ENCODE measurements at regions not wholly inside any gene's neighbourhood (a gene's known extent, or its start where the extent isn't known, plus 50 kb on each side); places are given as distances from the start of the nearest gene placed in this dataset.
"Not testable (repeated sequence)": the region's sequence is repeated elsewhere in the genome, so short reads cannot be mapped to it uniquely, and the experiment has no call there.

DNA sequence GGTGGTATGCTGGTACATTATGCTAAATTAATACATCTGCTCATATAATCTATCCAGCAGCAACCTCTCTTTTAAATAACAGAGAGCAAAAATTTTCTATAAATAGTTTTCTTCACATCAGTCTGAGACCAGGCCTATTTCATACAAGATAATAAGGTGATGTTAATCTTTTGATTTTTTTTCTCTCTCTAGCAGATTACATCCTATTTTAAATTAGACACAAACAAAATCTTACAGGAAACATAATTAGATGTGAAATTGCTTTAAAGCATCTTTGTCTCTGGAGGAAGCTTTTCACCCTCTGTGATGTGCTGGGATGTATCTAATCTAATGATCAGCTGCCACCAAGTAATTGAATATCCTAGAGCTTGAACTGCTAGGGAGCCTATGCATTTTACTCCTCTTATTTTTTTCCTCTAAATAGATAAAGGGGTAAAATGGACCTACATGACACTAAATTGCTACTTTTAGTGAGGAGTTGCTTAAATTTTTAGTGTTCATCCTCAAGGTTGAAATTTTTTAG, 165.5 kb downstream of the MANEA start:
- H3K27me3 ChIP-seq (ENCODE audit: control insufficient read depth, insufficient read depth, low read length), result no peaks in the 10 kb centered on the region
- DNase-seq (ENCODE audit: low read depth), result no peak
- H3K4me3 ChIP-seq (ENCODE audit: low read depth, low read length), result no peak overlapping the region
- no peaks in the 10 kb centered on the region for H3K36me3 ChIP-seq (ENCODE audit: control insufficient read depth, insufficient read depth, low read length)
- TF ChIP-seq, protein P1, sequence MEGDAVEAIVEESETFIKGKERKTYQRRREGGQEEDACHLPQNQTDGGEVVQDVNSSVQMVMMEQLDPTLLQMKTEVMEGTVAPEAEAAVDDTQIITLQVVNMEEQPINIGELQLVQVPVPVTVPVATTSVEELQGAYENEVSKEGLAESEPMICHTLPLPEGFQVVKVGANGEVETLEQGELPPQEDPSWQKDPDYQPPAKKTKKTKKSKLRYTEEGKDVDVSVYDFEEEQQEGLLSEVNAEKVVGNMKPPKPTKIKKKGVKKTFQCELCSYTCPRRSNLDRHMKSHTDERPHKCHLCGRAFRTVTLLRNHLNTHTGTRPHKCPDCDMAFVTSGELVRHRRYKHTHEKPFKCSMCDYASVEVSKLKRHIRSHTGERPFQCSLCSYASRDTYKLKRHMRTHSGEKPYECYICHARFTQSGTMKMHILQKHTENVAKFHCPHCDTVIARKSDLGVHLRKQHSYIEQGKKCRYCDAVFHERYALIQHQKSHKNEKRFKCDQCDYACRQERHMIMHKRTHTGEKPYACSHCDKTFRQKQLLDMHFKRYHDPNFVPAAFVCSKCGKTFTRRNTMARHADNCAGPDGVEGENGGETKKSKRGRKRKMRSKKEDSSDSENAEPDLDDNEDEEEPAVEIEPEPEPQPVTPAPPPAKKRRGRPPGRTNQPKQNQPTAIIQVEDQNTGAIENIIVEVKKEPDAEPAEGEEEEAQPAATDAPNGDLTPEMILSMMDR (IDR thresholded peaks at IDR 0.05; ENCODE audit: insufficient read depth, low read length, poor library complexity, severe bottlenecking), result no peak

GRCh38 chr6:95743591-95743990, 166.3 kb downstream of the MANEA start:
- Histone ChIP-seq H3K36me3 (ENCODE audit: control insufficient read depth, insufficient read depth, low read length) (no peaks in the 10 kb centered on the region), H3K27me3 (ENCODE audit: control insufficient read depth, insufficient read depth, low read length) (no peaks in the 10 kb centered on the region), H3K4me3 (ENCODE audit: low read depth, low read length) (no peak overlapping the region)
- no peak for DNase-seq (ENCODE audit: low read depth)
- TF ChIP-seq, protein P1 (IDR thresholded peaks at IDR 0.05; ENCODE audit: insufficient read depth, low read length, poor library complexity, severe bottlenecking), result no peak

- H3K36me3 ChIP-seq (ENCODE audit: control insufficient read depth, insufficient read depth, low read length); H3K4me3 ChIP-seq (ENCODE audit: low read depth, low read length); DNase-seq (ENCODE audit: low read depth); H3K27me3 ChIP-seq (ENCODE audit: control insufficient read depth, insufficient read depth, low read length): not testable (repeated sequence)
These were observed 181.1 kb downstream of the MANEA start for GRCh38 chr6:95758236-95759069.

GRCh38 chr6:95767897-95768463, 190.6 kb downstream of the MANEA start:
- DNase-seq (ENCODE audit: low read depth), result no peak
- TF ChIP-seq, protein P1 (IDR thresholded peaks at IDR 0.05; ENCODE audit: insufficient read depth, low read length, poor library complexity, severe bottlenecking), result no peak
- Histone ChIP-seq H3K36me3 (ENCODE audit: control insufficient read depth, insufficient read depth, low read length) (no peaks in the 10 kb centered on the region), H3K27me3 (ENCODE audit: control insufficient read depth, insufficient read depth, low read length) (no peaks in the 10 kb centered on the region), H3K4me3 (ENCODE audit: low read depth, low read length) (no peak overlapping the region)

GRCh38 chr6:95768539-95768938, 191.2 kb downstream of the MANEA start:
- TF ChIP-seq, protein P1 (IDR thresholded peaks at IDR 0.05; ENCODE audit: insufficient read depth, low read length, poor library complexity, severe bottlenecking), result no peak
- no peak for DNase-seq (ENCODE audit: low read depth)
- Histone ChIP-seq H3K4me3 (ENCODE audit: low read depth, low read length) (no peak overlapping the region), H3K36me3 (ENCODE audit: control insufficient read depth, insufficient read depth, low read length) (no peaks in the 10 kb centered on the region), H3K27me3 (ENCODE audit: control insufficient read depth, insufficient read depth, low read length) (no peaks in the 10 kb centered on the region)

DNA sequence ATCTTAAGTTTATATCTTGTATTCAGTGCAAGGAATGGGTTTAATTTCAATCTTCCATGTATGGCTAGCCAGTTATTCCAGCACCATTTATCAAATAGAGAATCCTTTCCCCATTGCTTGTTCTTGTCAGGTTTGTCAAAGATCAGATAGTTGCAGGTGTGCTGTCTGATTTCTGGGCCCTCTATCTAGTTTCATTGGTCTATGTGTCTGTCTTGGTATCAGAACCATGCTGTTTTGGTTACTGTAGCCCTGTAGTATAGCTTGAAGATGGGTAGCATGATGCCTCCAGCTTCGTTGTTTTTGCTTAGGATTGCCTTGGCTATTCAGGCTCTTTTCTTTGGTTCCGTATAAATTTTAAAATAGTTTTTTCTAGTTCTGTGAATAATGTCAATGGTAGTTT, 200.0 kb downstream of the MANEA start:
- no peak overlapping the region for H3K4me3 ChIP-seq (ENCODE audit: low read depth, low read length)
- TF ChIP-seq, protein P1 (IDR thresholded peaks at IDR 0.05; ENCODE audit: insufficient read depth, low read length, poor library complexity, severe bottlenecking), result no peak
- H3K27me3 ChIP-seq (ENCODE audit: control insufficient read depth, insufficient read depth, low read length), result no peaks in the 10 kb centered on the region
- no peak for DNase-seq (ENCODE audit: low read depth)
- no peaks in the 10 kb centered on the region for H3K36me3 ChIP-seq (ENCODE audit: control insufficient read depth, insufficient read depth, low read length)

All from kidney epithelial cell (primary cell).